Body of pancreas (tissue), 4 donors: ENCODE measurements at regions not wholly inside any gene's neighbourhood (a gene's known extent, or its start where the extent isn't known, plus 50 kb on each side); places are given as distances from the start of the nearest gene placed in this dataset. TPM values are rescaled to one million over a fixed set of nuclear protein-coding genes. Genes with fewer than 3 reads are reported as not detected.
"Not testable (repeated sequence)": the region's sequence is repeated elsewhere in the genome, so short reads cannot be mapped to it uniquely, and the experiment has no call there.

ENCODE experiments used
- ATAC-seq: fragments of 150-250 bp; one replicate; pipeline ENCODE4 v1.9.1; 2016
- DNase-seq, 4 donors: peaks; one replicate each; pipeline ENCODE4 v3.0.0-alpha.2; 2019
- H3K27ac ChIP-seq, 4 donors: fragments of 200-600 bp; sonication (generic); 1 replicate in 3 of 4; 2 replicates in 1 of 4; pipeline versions ENCODE4 v1.5.1 to v1.6.1; 2016 to 2019; ENCODE audit warnings: mild to moderate bottlenecking in 1 of 4, mixed read lengths in 1 of 4, moderate library complexity in 1 of 4
- H3K27me3 ChIP-seq, 2 donors: fragments of 200-600 bp; sonication (generic); one replicate each; pipeline ENCODE4 v1.6.0; 2016; ENCODE audit warnings: mild to moderate bottlenecking in 1 of 2
- H3K36me3 ChIP-seq, 2 donors: fragments of 200-600 bp; sonication (generic); replicated peaks in 1 of 2; 2 replicates each; pipeline ENCODE4 v1.5.1; 2016; ENCODE audit warnings: low read depth in 2 of 2; ENCODE audit not compliant: insufficient read depth in 1 of 2
- H3K4me1 ChIP-seq: fragments of 200-600 bp; sonication (generic); one replicate; pipeline ENCODE4 v1.6.0; 2016
- H3K4me3 ChIP-seq, 2 donors: fragments of 200-600 bp; sonication (generic); 1 replicate in 1 of 2; 2 replicates in 1 of 2; pipeline ENCODE4 v1.5.1; 2016 to 2019
- H3K9me3 ChIP-seq, 3 donors: fragments of 200-600 bp; sonication (generic); 1 replicate in 2 of 3; 2 replicates in 1 of 3; pipeline ENCODE4 v1.5.1; 2016
- POLR2A ChIP-seq, 3 donors: fragments of 450-650 bp; IDR thresholded peaks; one replicate each; pipeline ENCODE4 v1.6.1; 2016; ENCODE audit warnings: antibody characterized with exemption in 3 of 3, mild to moderate bottlenecking in 2 of 3
- WGBS, 2 donors: methylation state at CpG; one replicate each; pipeline ENCODE4 v1.1.5; 2017; 5-methylcytosine and 5-hydroxymethylcytosine counted together
- intact Hi-C: fragments of 100-400 bp; cut with DNase I; formaldehyde crosslinking; loops from one replicate; pipeline ENCODE4 v1.15.1; 2023
- small RNA-seq: library from RNA; depleted of rRNA; stranded (forward); fragments of <200 nt; gene quantifications from one replicate; pipeline ENCODE3, GENCODE V24; 2016
- TF ChIP-seq, protein P1 (sequence below), 7 experiments: fragments of 450-650 bp in 4 of 7; fragments of 200-600 bp in 3 of 7; sonication (generic) in 3 of 7; IDR thresholded peaks; one replicate each; pipeline ENCODE4 v1.5.1; 2016 to 2019; ENCODE audit warnings: antibody characterized with exemption in 7 of 7

DNA sequence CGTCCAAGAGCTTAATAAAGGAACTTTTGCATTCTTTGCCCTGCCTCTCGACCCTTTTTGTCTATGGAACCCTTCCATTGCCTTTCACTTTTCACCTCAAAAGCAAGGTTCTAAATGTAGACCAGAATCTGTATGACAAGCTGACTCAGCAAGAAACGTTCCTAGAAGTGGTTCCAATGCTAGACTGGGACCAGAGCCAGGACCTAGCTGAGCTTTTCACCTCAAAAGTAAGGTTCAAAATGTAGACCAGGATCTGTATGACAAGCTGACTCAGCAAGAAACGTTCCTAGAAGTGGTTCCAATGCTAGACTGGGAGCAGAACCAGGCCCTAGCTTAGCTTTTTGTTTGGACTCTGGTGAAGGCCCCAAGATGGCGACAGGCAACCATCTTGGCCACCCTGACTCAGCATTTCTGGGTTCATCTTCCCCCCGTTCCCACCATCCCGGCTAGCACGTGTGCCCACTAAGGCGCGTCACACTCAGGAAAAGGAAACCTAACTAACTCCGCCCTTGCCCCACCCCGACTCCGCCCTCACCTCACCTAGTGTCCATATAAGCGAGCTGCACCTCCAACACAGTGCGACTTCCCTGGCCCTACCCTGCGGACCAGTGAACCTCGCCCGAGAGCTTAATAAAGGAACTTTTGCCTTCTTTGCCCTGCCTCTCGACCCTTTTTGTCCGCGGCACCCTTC lies 53.0 kb upstream of the TMEM97 start:
- H3K36me3 ChIP-seq, H3K4me1 ChIP-seq, DNase-seq, intact Hi-C loops, H3K9me3 ChIP-seq, H3K27ac ChIP-seq, H3K4me3 ChIP-seq, H3K27me3 ChIP-seq, ATAC-seq: not testable (repeated sequence)
- 89 to 92% methylated on average over 20 to 21 of the region's 21 CpGs for WGBS, 2 donors

DNA sequence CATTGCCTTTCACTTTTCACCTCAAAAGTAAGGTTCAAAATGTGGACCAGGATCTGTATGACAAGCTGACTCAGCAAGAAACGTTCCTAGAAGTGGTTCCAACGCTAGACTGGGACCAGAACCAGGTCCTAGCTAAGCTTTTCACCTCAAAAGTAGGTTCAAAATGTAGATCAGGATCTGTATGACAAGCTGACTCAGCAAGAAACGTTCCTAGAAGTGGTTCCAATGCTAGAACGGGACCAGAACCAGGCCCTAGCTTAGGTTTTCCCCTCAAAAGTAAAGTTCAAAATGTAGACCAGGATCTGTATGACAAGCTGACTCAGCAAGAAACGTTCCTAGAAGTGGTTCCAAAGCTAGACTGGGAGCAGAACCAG lies 52.5 kb upstream of the TMEM97 start:
- ATAC-seq, H3K4me1 ChIP-seq, H3K4me3 ChIP-seq, H3K27me3 ChIP-seq, H3K27ac ChIP-seq, H3K9me3 ChIP-seq, H3K36me3 ChIP-seq, DNase-seq, intact Hi-C loops: not testable (repeated sequence)
- 73 to 88% methylated on average over 5 of the region's 5 CpGs for WGBS, 2 donors

DNA sequence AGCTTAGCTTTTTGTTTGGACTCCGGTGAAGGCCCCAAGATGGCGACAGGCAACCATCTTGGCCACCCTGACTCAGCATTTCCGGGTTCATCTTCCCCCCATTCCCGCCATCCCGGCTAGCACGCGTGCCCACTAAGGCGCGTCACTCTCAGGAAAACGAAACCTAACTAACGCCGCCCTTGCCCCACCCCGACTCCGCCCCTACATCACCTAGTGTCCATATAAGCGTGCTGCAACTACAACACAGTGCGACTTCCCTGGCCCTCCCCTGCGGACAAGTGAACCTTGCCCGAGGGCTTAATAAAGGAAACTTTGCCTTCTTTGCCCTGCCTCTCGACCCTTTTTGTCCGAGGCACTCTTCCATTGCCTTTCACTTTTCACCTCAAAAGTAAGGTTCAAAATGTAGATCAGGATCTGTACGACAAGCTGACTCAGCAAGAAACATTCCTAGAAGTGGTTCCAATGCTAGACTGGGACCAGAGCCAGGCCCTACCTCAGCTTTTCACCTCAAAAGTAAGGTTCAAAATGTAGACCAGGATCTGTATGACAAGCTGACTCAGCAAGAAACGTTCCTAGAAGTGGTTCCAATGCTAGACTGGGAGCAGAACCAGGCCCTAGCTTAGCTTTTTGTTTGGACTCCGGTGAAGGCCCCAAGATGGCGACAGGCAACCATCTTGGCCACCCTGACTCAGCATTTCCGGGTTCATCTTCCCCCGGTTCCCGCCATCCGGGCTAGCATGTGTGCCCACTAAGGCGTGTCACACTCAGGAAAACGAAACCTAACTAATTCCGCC lies 51.9 kb upstream of the TMEM97 start:
- H3K27me3 ChIP-seq, intact Hi-C loops, H3K27ac ChIP-seq, H3K9me3 ChIP-seq, H3K36me3 ChIP-seq, H3K4me3 ChIP-seq, ATAC-seq, DNase-seq, H3K4me1 ChIP-seq: not testable (repeated sequence)
- 93 to 95% methylated on average over 30 to 31 of the region's 31 CpGs for WGBS, 2 donors

DNA sequence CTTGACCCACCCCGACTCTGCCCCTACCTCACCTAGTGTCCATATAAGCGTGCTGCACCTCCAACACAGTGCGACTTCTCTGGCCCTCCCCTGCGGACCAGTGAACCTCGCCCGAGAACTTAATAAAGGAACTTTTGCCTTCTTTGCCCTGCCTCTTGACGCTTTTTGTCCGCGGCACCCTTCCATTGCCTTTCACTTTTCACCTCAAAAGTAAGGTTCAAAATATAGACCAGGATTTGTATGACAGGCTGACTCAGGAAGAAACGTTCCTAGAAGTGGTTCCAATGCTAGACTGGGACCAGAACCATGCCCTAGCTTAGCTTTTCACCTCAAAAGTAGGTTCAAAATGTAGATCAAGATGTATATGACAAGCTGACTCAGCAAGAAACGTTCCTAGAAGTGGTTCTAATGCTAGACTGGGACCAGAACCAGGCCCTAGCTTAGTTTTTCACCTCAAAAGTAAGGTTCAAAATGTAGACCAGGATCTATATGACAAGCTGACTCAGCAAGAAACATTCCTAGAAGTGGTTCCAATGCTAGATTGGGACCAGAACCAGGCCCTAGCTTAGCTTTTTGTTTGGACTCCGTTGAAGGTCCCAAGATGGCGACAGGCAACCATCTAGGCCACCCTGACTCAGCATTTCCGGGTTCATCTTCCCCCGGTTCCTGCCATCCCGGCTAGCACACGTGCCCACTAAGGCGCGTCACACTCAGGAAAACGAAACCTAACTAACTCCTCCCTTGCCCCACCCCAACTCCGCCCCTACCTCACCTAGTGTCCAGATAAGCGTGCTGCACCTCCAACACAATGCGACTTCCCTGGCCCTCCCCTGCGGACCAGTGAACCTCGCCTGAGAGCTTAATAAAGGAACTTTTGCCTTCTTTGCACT lies 51.0 kb upstream of the TMEM97 start:
- Histone ChIP-seq H3K27me3 (no peaks in the 10 kb centered on the region), H3K27ac (no peak overlapping the region), H3K9me3 (no peaks in the 10 kb centered on the region), H3K36me3 (no peaks in the 10 kb centered on the region), H3K4me3 (no peak overlapping the region), H3K4me1 (no peaks in the 10 kb centered on the region)
- 90 to 94% methylated on average over 25 of the region's 25 CpGs for WGBS, 2 donors
- TF ChIP-seq, protein P1, sequence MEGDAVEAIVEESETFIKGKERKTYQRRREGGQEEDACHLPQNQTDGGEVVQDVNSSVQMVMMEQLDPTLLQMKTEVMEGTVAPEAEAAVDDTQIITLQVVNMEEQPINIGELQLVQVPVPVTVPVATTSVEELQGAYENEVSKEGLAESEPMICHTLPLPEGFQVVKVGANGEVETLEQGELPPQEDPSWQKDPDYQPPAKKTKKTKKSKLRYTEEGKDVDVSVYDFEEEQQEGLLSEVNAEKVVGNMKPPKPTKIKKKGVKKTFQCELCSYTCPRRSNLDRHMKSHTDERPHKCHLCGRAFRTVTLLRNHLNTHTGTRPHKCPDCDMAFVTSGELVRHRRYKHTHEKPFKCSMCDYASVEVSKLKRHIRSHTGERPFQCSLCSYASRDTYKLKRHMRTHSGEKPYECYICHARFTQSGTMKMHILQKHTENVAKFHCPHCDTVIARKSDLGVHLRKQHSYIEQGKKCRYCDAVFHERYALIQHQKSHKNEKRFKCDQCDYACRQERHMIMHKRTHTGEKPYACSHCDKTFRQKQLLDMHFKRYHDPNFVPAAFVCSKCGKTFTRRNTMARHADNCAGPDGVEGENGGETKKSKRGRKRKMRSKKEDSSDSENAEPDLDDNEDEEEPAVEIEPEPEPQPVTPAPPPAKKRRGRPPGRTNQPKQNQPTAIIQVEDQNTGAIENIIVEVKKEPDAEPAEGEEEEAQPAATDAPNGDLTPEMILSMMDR (IDR thresholded peaks at IDR 0.05): no peak
- TF ChIP-seq POLR2A (IDR thresholded peaks at IDR 0.05): no peak
- DNase-seq: no peak
- intact Hi-C loops: no loop called here
- no peak for ATAC-seq

GRCh38 chr17:28268610-28269313 lies 50.2 kb upstream of the TMEM97 start:
- ATAC-seq: no peak
- Histone ChIP-seq H3K27ac (no peak overlapping the region), H3K4me3 (no peak overlapping the region), H3K27me3 (no peaks in the 10 kb centered on the region), H3K4me1 (no peaks in the 10 kb centered on the region), H3K9me3 (no peaks in the 10 kb centered on the region), H3K36me3 (no peaks in the 10 kb centered on the region)
- intact Hi-C loops: no loop called here
- no peak for DNase-seq
- TF ChIP-seq, protein P1 (IDR thresholded peaks at IDR 0.05): no peak
- 78 to 80% methylated on average over 10 of the region's 10 CpGs for WGBS, 2 donors

Small RNA genes in the stretch of these regions (small RNA-seq; reads per million reads assigned to genes)
- gene AC061975.2: not detected
